Stimulated activated CD4-positive, alpha-beta T cell treated with anti-CD3 and anti-CD28 coated beads, Interleukin-4, amount 100 ng/mL, for 24 hours (primary cell): ENCODE measurements at regions not wholly inside any gene's neighbourhood (a gene's known extent, or its start where the extent isn't known, plus 50 kb on each side); places are given as distances from the start of the nearest gene placed in this dataset.

Experiments
- DNase-seq: peaks from one replicate; pipeline ENCODE4 v3.0.0-alpha.2; 2020

- no peak for DNase-seq
Measured at GRCh38 chr7:25316366-25316765, 88.1 kb upstream of the NPVF start.

DNA sequence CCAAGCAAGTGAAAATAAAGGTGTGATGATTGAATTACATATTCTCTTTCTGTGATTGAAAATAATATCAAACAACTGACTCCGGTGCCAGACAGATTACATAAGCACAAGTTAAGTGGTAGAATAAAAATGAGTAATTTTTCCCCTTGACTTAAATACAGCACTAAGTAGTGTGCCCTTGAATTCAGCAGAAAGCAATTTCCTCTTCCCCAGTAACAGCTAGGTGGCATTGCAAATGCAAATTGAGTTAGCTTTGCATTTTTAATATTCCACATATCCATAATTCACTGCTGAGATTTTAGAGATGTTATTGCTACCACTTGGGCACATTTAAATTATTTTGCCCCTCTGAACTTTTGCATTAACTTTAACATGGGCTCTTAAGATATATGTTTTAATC lies 89.8 kb upstream of the NPVF start:
- no peak for DNase-seq

DNA sequence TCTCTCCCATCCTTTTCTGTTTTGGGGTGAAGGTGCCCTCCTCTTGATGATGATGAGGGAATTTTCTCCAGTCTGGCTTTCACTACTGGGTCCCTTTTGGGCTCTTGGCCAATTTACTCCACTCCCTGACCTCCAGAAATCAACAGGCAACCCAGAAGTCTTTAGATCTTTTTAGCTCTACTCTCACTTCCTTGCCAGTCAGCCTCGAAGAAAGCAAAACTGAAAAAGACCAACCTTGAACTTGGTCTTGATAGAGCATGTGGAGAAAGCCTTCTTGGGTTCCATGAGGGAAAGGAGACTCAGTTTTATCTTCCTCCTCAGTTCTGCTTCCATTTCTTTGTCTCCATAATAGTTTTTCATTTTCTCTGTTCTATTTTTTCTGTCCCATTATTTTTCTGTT lies 91.4 kb upstream of the NPVF start:
- DNase-seq = no peak

- no peak for DNase-seq
Measured at GRCh38 chr7:25320791-25321190, 92.5 kb upstream of the NPVF start.

DNA sequence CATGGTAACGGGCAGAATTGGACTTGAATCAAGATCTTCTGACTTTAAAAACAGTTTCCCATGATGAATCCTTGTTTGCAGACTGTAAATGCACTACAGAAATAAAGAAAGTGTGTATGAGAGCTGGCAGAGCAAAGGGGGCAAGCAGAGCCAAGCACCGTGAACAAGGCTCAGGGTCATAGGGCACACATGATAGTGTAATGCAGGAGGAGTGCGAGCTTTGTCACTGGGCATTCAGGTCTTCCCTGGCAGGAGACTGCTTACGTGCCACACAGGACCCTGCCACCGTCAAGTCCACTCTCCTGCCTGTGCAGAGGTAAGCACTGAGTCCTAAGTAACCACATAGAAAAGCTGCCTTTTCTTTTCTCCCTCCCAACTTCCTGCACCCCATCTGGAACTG lies 93.1 kb upstream of the NPVF start:
- DNase-seq = no peak

- no peak for DNase-seq
Measured at GRCh38 chr7:25322473-25322872, 94.2 kb upstream of the NPVF start.

GRCh38 chr7:25325186-25325757 lies 97.0 kb upstream of the NPVF start:
- DNase-seq = no peak

DNA sequence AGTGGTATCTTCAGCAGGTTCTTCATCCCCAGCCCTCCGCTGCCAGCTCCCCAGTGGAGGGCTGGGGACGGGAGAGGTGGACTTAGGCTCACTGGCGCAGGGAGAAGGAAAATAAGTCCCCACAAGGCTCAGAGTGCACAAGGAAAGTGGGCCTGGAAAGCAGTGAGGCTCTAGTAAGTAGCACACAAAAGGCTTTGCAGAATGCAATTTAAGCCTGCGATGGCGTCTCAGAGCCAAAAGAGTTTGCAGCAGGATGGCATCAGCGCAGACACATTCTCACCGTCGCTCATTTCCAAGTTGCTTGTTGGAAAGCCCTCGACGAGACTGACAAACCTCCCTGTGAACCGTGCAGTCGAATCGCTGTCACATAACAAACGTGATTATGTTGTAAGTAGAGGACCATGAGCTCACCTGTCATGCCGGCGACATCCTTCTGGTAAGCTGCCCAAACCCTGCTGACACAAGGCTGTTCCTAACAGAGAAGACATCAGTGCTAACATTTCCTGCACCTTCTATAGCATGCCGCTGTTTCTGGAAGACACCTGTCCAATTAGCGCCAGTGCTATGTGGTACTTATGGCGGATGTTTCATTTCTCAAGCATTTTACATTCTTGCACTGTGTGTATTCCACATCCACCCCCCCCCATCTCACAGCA lies 98.3 kb upstream of the NPVF start:
- no peak for DNase-seq

DNA sequence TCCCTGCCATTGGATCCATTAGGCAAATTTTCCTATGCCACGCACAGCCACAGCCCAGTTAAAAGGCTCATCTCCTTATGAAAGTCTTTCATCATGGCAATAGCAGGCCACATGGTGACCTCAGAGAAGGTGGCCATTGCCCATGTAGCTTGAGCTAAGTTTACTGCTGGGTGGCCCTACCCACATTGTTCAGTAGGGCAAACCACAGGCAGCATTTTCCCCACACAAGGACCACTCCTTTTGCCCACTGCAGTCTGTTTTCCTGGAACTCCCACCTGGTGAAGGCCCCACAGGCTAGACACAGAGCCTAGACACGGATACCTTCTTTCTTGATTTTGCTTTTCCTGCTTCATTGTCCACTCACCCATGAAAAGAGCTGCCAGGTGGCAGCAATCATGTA lies 101.5 kb upstream of the NPVF start:
- DNase-seq = no peak

- no peak for DNase-seq
Measured at GRCh38 chr7:25333296-25333928, 105.1 kb upstream of the NPVF start.

DNA sequence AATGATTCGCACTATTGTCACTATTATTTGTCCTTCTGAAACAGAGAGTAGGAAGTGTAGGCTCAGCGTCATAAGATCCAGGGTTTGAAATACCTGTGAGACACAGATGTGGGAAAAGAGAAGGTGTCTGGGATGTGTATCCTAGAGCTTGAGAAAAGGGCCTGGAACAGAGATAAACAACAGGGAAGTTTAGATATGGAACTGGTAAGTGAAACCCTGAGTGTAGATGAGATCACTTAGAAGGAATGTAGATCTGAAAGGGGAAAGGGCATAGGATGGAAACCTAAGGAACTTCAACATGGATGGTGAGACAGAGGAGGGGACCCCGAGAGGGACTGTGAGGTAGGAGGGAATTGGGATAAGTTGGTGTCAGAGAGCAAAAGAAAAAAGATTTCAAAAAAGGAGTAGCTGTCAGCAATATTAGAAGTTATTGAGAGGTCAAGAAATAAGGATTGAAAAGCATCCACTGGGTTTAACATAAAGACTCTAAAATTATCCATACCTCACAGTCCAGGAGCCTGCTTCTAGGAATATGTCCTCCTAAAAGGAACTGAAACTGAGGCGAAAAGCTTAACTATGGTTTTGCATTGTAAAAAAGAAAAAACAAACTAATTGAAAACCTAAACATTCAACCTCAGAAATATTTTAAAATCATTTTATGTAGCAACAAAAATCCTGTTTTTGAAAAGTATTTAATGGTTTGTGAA lies 119.2 kb upstream of the NPVF start:
- no peak for DNase-seq

DNA sequence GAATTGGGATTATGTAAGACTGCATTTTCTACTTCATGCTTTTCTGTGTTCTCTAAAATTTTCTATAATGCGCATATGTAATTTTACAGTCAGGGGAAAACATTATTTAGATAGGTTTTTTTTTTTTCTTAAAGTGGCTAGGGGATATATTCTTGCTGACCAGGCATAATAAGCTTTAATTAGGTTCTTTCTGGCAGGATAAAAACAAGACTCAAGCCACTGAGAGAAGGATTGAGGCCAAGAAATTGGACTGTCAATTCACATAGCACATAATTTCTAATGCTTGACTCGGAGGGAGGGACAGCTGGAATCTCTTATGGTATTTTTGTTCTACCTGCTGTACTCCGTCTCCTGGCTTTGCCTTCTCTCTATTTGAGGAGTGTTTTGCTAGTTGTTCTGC lies 119.8 kb upstream of the NPVF start:
- DNase-seq = no peak

DNA sequence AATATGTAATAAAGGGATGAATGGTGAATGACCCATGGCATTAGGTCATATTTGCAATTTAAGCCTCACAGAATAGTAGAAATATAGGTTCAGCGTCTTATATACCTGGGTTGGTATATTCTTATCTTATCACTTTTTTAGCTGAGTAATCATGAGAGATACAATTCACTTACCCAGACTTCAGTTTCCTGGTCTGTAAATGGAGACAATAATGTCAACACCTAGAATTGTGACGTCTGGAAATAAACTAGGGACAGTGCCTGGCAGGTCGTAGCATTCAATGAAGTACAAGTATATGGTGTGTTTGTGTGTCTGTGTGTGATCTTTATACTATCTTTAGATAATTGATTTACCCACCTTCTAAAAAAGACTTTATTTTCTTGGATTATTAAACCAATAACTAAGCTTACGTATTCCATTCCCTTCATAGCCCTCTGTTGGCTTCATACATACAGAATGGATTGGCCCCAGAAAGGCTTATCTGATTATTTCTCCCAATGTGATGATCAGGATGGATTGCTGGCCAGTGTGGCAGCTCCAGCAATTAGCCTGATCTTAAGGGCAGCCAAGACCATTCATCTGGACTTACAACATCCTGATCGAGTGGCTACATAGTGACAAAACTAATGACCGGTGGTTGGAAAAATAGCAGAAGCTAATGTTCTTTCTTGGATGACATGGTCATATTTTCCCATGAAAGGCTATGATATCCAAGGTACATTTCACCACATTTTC lies 121.2 kb upstream of the NPVF start:
- no peak for DNase-seq

DNA sequence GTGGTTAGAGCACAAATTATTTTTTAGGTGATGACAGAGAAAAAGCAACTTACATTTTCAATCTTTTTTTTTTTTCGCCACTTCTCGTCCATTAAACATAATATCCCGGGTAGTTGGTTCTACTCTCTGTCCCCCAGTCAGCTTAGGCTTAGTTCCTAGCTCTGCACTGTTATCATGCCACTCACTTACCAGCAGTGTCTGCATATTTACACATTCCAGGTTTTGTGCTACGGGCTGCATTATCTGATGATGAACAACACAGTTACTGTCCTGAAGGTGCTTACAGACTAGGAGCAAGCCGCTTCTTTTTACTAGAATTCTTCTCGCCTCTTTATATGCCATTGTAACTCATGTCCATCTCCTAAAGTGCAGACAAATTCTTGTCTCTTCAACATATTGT lies 121.8 kb upstream of the NPVF start:
- no peak for DNase-seq

DNA sequence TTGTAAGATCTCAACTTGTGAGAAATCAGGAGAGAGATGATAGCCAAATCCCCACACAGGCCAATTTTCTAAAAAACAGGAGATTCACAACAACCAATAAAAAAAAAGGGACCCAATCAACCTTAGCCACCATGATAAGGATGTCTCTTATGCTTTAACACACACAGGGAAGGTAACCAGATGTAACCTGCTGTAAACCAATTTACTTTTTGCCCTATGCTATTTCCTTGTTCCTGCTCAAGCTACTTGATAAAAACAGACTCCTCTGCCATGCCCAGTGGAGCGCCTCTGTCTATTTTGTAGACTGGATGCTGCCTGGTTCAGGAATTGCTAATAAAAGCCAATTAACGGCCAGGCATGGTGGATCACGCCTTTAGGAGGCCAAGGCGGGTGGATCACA lies 123.5 kb upstream of the NPVF start:
- DNase-seq = no peak

DNA sequence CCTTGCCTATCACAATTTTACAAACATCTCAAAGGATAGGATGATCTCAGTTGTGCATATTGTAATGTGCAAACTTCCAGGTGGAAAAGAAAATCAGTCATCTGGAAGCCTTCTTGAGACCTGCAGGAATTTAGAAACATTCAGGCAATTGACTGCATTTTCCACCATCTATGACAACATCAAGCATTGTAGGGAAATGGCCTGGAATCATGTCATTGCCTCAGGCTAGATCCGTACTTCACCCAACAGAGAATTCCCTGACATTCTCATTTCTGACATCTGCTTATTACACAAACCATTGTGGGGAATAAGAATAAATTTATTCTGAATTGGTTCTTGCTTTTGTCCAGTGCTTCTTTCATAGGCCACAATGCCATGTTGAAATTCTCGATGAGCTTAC lies 124.9 kb upstream of the NPVF start:
- no peak for DNase-seq

DNA sequence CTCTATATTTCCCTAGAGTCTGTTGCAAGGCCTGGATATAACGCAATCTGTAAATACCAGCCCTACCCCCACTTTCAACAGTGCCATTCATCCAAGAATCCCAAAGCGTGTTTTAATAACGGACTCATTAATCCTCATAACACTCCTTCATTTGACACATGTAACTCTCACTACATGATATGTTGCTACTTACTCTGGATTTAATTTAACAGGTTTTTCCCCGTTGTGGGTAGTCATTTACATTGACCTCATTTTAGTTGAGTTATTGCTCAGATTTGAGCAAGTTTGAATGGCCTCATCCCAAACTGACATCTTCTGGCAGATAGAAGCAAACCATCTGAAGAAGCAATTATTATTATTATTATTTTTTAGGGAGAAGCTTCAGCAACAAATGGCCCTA lies 125.4 kb upstream of the NPVF start:
- no peak for DNase-seq

GRCh38 chr7:25356534-25357151 lies 128.4 kb upstream of the NPVF start:
- DNase-seq = no peak

DNA sequence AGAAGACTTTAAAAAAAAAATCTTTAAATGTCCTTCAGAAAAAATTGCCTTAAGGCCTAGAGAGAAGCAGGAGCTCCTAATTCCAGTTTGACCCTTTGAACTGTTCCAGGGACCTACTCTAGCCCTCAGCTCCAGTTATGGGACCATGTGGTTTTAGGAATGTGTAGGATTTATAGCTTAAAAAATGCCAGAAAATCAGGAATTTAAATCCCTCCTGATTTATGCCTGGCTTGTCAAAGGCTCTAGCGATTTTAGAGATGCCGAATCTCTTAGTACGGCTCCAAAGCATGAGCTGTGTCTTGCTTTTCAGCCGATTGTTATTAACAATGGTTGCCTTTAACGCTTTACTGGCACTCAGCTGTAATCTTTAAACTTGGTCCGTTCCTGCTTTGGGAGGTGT lies 130.6 kb upstream of the NPVF start:
- DNase-seq = no peak

- no peak for DNase-seq
Measured at GRCh38 chr7:25359471-25360059, 131.3 kb upstream of the NPVF start.

- no peak for DNase-seq
Measured at GRCh38 chr7:25360451-25360850, 132.2 kb upstream of the NPVF start.

DNA sequence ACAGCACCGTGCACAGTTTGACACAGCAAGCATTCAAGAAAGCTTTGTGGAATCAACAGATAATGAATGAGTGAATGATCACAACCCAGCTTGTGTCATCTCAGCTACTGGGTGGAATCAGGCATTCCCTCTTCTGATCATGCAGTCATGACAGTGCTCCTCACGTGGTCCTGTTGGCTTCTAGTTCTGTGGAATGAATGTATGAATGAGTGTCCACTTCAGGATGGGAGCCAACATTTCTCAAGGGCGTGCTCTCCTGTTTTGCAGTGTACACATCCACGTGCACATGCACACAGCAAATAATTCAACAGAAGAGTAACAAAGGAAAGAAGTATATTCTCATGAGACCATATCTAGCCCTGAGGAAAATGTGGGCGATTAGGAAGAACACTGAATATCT lies 133.1 kb upstream of the NPVF start:
- DNase-seq = no peak

GRCh38 chr7:25361863-25362262 lies 133.6 kb upstream of the NPVF start:
- DNase-seq = no peak
